Activated naive CD8-positive, alpha-beta T cell treated with anti-CD3 and anti-CD28 coated beads for 36 hours (primary cell): ENCODE measurements at regions not wholly inside any gene's neighbourhood (a gene's known extent, or its start where the extent isn't known, plus 50 kb on each side); places are given as distances from the start of the nearest gene placed in this dataset.
"Not testable (repeated sequence)": the region's sequence is repeated elsewhere in the genome, so short reads cannot be mapped to it uniquely, and the experiment has no call there.

ENCODE experiments used
- DNase-seq: peaks from one replicate; pipeline ENCODE4 v3.0.0; 2021
- H3K27ac Mint-ChIP-seq: one replicate; pipeline ENCODE4 v1.8.0; 2022; ENCODE audit warnings: mild to moderate bottlenecking, moderate library complexity, mixed read lengths
- H3K27me3 Mint-ChIP-seq: one replicate; pipeline ENCODE4 v1.8.0; 2022; ENCODE audit warnings: mild to moderate bottlenecking, mixed read lengths
- H3K36me3 Mint-ChIP-seq: one replicate; pipeline ENCODE4 v1.8.0; 2021; ENCODE audit warnings: mild to moderate bottlenecking, mixed read lengths
- H3K4me1 Mint-ChIP-seq: one replicate; pipeline ENCODE4 v1.8.0; 2021; ENCODE audit warnings: mixed read lengths
- H3K4me3 Mint-ChIP-seq: one replicate; pipeline ENCODE4 v1.8.0; 2022; ENCODE audit warnings: mild to moderate bottlenecking, moderate library complexity, mixed read lengths
- H3K9me3 Mint-ChIP-seq: one replicate; pipeline ENCODE4 v1.8.0; 2022; ENCODE audit warnings: mixed read lengths

DNA sequence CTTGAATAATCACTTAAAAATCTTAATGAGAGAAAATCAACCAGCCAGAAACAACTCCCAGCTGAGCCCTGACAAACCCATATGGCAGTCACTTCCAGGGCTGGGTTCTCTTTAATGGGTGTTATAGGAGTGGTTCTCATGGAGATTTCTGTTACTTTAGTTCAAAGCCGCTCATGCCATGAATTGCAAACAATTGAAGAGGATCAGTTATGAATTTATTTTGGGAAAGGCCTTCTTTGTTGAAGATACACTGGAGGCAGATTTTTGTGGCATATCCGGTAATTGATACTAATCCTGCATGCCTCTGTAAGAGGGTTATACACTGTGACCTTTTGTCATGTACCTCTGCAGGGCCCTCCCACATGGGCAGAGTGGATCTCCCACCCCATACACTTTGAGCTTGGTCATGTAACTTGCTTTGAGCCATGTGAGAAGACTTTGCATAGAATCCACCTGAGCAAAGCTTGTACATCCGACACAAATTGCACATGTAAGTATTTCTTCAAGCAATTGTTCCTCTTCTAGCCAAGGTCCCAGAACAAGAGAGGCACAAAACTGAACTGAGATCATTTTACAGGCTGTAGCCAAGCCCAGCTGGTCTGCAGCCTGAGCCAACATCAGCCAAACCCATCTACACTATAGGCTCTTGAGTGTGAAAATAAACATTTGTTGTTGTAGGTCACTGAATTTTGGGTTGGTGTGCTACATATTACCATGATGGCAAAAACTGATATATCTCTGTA lies 492.3 kb downstream of the PREX1 start:
- peaks cover 28% of the 10 kb centered on the region for H3K27me3 Mint-ChIP-seq
- no peaks in the 10 kb centered on the region for H3K4me1 Mint-ChIP-seq

DNA sequence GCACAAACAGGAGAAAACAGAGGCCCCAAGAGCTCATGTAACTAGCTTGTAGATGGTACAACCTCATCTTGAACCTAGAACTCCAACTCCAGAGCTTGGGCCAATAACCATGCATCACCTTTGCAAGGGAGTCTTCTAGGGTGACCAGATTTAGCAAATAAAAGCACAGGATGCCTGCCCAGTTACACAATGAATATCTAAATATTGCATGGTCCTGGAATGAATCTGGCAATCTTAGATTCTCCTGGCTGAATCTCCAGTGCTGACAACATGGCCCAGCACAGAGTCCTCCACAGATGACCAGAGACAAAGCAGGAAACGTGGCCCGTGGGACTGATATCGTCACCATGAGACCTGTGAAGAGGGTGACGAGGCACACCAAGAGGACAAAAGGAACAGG lies 494.1 kb downstream of the PREX1 start:
- Mint-ChIP-seq H3K9me3 (peaks cover 1% of the 10 kb centered on the region), H3K36me3 (no peaks in the 10 kb centered on the region), H3K27me3 (peaks cover 28% of the 10 kb centered on the region), H3K4me3 (no peak overlapping the region), H3K4me1 (no peaks in the 10 kb centered on the region), H3K27ac (no peak overlapping the region)
- no peak for DNase-seq

More for the DNA sequence above, 492.3 kb downstream of the PREX1 start:
- H3K27ac Mint-ChIP-seq, result no peak overlapping the region
- peaks cover 1% of the 10 kb centered on the region for H3K9me3 Mint-ChIP-seq
- H3K4me3 Mint-ChIP-seq, result no peak overlapping the region
- no peaks in the 10 kb centered on the region for H3K36me3 Mint-ChIP-seq
- no peak for DNase-seq

DNA sequence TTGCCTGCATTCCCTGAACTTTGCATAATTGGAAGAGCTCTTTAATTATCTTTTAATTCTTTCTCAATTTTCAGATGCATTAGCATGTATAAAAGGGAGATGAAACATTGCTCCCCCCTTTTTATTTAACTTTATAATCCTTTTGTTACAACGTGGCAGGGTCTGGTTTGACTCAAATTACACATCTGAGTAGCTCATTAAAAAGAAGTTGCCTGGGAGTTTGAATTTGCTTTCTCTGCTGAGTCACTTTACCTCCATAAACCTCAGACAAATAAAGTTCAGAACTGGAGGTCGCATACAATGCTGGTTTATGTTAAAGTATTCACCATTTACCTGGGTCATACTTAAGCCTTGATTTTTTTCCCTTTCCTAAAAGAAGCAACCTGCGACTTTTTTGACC lies 495.2 kb downstream of the PREX1 start:
- Mint-ChIP-seq H3K27ac (no peak overlapping the region), H3K36me3 (no peaks in the 10 kb centered on the region), H3K4me3 (no peak overlapping the region), H3K27me3 (peaks cover 27% of the 10 kb centered on the region), H3K9me3 (no peaks in the 10 kb centered on the region), H3K4me1 (no peaks in the 10 kb centered on the region)
- no peak for DNase-seq

DNA sequence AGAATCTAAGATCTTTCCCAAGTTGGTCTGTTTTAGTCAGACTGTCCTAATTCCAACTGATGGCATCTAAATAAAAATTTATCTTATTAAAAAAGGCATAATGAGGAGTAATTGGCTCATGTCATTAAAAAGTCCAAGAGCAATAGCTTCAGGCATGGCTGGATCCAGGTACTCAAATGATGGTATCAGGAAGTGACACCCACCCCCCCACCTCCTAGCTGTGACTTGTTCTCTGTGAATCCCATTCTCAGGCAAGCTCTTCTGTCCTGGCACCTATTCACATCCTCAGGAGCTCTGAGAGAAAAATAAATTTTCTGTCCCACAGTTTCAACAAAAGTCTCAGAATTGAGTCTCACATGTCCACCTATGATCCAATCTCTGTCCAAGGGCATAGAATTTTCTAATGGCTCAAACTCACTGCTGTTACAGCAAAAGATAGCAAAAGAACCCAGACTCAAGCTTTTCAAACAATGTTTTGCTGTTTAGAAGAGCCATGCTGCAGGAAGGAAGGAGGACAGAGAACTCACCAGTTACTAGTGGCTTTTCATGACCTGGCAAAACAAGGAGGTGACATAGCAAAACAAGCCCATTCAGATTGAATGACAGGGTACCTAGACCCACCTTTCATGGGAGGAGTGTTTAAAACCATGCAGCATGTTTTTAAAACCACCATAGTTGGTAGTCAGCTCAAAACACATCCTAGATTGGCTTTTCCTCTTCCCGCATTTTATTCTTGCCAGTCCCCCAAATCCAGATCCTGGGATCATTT lies 496.1 kb downstream of the PREX1 start:
- no peaks in the 10 kb centered on the region for H3K9me3 Mint-ChIP-seq
- H3K4me3 Mint-ChIP-seq, result no peak overlapping the region
- no peak for DNase-seq
- no peak overlapping the region for H3K27ac Mint-ChIP-seq
- H3K4me1 Mint-ChIP-seq, result no peaks in the 10 kb centered on the region
- no peaks in the 10 kb centered on the region for H3K36me3 Mint-ChIP-seq
- peaks cover 23% of the 10 kb centered on the region for H3K27me3 Mint-ChIP-seq

DNA sequence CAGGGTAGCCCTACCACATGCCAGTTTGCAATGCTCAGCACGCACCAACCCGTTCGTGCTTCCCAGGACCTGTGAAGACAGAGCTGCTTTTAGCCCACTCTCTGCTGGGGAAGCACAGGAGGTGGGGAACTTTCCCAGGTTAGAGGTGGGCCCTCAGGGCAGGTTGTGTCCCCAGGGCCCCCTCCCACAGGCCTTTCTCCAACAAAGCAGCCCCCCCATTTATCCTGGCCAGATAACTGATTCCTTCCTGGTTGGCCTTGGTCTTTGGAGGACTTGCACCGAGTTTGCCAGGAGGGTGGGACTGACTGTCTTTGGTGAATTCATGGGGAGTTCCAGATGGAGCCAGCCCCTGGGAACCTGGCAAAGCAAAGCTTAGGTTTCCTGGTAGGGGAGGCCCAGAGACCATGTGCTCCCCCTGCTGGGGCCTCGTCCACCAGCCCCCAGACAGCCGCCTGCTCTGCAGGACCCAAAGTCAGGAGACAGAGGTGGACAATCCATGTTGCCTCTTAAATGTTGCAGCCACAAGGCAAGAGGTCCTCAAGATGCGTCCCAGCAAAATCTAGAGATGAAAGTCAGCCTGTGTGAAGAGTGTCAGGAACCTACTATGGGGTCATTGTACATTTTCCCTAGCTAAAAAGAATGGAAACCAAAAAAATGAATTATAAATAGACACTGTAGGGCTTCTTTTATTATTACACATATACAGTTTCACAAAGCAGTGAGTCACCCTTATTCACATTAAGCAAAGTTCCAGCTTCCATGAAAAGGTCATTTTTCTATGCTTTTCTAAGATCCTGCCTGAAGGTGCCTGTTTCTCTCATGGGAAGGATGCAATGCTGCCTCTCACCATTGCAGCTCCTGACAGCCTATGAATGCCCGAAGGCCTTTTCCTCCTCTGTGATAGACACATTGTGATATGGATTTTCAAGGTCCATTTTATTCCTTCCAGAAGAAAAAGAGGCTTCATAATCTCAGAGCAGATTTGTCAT lies 497.8 kb downstream of the PREX1 start:
- Mint-ChIP-seq H3K4me3 (no peak overlapping the region), H3K9me3 (no peaks in the 10 kb centered on the region), H3K4me1 (no peaks in the 10 kb centered on the region), H3K27me3 (peaks cover 22% of the 10 kb centered on the region), H3K36me3 (no peaks in the 10 kb centered on the region), H3K27ac (no peak overlapping the region)
- DNase-seq, result no peak

DNA sequence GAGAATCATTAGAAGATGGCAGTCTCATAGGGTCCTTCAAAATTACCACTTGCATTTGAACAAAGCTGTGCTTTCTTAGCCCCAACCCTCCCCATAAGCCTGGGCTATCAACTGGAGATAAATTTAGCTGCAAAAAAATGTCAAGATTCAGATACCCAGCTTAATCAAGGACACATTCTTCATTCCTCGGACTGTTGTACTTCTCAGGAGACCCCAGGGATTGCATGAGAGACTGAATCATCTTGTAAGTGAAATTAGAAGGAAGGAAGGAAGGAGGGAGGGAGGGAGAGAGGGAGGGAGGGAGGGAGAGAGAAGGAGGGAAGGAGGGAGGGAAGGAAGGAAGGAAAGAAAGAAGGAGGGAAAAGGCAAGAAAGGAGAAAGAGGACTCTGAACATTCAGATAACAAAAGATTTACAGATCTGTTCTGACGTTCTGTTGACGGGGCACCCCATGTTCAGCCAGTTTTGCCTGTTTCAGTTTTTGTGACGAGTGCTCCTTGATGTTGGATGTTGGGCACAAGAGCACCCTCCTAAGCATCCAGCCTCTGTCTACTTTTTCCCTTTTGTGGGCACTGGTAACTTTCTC lies 498.7 kb downstream of the PREX1 start:
- no peak for DNase-seq
- H3K27ac Mint-ChIP-seq, result no peak overlapping the region
- no peaks in the 10 kb centered on the region for H3K36me3 Mint-ChIP-seq
- no peaks in the 10 kb centered on the region for H3K4me1 Mint-ChIP-seq
- no peak overlapping the region for H3K4me3 Mint-ChIP-seq
- H3K9me3 Mint-ChIP-seq, result no peaks in the 10 kb centered on the region
- H3K27me3 Mint-ChIP-seq, result peaks cover 17% of the 10 kb centered on the region

DNA sequence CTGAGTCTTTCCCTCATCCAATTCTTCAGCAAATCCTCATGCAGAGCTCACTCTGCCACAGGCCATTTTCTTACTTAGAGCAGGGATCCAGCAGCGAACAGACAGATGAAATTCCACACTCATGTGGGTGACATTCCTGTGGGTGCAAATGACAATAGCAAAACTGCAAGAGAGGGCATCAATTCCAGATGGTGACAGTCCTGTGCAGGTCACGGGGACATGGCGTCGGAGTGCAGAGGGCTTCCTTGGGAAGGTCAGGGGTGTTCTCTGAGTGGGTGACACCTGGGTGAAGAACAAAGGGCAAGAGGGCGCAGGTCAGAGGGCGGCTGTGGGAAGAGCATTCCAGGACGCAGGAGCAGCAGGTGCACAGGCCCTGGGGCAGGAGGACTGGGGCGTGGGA lies 500.0 kb downstream of the PREX1 start:
- DNase-seq, H3K4me1 Mint-ChIP-seq, H3K9me3 Mint-ChIP-seq, H3K36me3 Mint-ChIP-seq, H3K27ac Mint-ChIP-seq, H3K4me3 Mint-ChIP-seq: not testable (repeated sequence)
- peaks cover 13% of the 10 kb centered on the region for H3K27me3 Mint-ChIP-seq

DNA sequence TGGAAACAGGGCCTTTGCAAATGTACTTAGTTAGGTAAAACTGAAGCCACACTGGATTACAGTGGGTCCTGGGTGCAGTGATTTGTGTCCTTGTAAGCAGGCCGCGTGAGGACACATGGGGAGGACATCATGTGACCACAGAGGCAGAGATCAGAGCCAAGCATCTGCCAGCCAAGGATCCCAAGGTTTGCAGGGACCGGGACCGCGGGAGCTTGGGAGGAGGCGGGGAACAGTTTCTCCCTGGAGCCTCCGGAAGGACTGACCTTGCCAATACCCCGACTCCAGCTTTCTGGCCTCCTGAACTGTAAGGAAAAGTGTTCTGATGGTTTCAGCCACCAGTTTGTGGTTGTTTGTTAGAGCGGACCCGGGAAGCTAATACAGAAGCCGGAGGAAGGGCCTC lies 500.9 kb downstream of the PREX1 start:
- Mint-ChIP-seq H3K4me3 (no peak overlapping the region), H3K9me3 (no peaks in the 10 kb centered on the region), H3K27ac (no peak overlapping the region), H3K36me3 (no peaks in the 10 kb centered on the region), H3K4me1 (no peaks in the 10 kb centered on the region), H3K27me3 (peaks cover 13% of the 10 kb centered on the region)
- no peak for DNase-seq

DNA sequence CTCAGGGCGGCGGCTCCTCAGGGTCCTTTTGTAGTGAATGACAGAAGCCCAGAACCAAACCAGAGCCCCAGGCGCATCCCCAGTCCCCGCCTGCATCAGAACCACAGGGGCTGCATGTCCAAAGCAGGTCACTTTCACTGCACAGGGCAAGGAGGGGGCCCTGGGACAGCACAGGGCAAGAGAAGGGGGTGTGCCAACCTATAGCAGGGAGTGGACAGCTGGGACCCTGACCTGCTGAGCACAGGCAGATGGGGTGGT lies 501.4 kb downstream of the PREX1 start:
- H3K27me3 Mint-ChIP-seq, result peaks cover 10% of the 10 kb centered on the region
- no peak overlapping the region for H3K27ac Mint-ChIP-seq
- H3K4me1 Mint-ChIP-seq, result no peaks in the 10 kb centered on the region
- no peak for DNase-seq
- H3K36me3 Mint-ChIP-seq, result no peaks in the 10 kb centered on the region
- H3K4me3 Mint-ChIP-seq, result no peak overlapping the region
- H3K9me3 Mint-ChIP-seq, result no peaks in the 10 kb centered on the region

DNA sequence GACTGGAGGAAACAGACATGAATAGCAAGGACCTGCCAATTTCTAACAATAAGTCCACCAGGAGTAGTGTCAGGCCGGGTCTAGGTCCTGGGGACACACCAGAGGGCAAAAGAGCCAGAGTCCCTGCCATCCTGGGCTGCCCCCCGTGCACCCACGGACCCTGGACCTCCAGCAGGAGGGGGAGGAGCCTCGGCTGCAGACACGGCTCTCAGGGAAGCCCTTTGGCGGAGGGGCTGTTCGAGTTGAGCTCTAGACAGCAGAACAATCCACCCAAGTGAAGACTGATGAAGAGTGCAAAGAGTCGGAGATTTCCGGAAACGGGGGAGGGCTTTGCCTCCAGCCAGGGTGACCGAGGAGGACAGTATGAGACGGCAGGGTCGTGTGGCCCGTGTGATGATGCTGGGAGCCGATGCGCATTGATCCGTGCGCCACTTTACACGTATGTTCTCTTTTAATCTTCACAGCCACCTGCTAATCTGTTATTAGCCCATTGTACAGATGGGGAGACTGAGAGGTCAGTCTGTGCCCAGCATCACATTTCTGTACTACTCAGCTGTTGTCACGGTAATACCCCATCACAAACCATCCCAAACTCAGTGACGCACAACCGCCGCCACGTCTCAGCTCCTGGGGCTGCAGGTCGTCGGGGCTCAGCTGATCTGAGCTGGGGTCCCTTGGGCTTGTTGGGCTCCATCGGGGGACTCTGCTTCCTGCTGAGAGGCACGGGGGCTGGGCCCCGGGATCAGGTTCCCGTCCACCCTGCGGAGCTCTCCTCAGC lies 502.0 kb downstream of the PREX1 start:
- H3K4me1 Mint-ChIP-seq, result no peaks in the 10 kb centered on the region
- no peaks in the 10 kb centered on the region for H3K9me3 Mint-ChIP-seq
- H3K4me3 Mint-ChIP-seq, result no peak overlapping the region
- no peak overlapping the region for H3K27ac Mint-ChIP-seq
- no peak for DNase-seq
- peaks cover 12% of the 10 kb centered on the region for H3K27me3 Mint-ChIP-seq
- no peaks in the 10 kb centered on the region for H3K36me3 Mint-ChIP-seq

DNA sequence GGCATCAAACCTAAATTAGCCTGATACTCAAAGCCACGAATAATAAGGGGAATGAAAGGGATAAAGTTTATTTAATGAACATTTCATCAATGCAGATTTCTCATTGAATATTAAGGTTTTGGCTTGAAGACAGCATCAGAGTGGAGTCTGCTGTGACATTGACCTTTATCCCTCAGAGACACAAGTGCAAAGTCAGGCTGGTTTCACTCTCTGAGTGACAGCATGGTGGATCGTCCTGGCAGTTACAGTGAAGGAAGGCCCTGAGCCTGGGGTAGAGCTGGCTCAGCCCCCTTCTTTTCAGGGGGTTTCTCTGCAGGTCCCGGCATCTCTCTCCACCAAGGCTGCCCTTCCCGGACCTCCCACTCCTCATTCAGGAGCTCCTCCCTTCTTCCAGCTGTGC lies 503.1 kb downstream of the PREX1 start:
- Mint-ChIP-seq H3K27ac (no peak overlapping the region), H3K4me3 (no peak overlapping the region), H3K9me3 (no peaks in the 10 kb centered on the region), H3K36me3 (no peaks in the 10 kb centered on the region), H3K27me3 (peaks cover 13% of the 10 kb centered on the region), H3K4me1 (no peaks in the 10 kb centered on the region)
- DNase-seq, result no peak

DNA sequence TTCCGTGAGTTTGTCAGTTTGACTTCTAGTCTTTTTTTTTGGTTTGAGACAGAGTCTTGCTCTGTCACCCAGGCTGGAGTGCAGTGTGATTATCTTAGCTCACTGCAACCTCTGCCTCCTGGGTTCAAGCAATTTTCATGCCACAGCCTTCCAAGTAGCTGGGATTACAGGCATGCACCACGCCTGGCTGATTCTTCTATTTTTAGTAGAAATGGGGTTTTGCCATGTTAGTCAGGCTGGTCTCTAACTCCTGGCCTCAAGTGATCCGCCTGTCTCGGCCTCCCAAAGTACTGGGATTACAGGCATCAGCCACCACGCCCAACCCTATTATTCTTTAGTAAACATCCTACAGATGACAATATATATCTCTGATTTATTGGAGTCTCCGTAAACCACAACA lies 506.5 kb downstream of the PREX1 start:
- Mint-ChIP-seq H3K9me3 (no peaks in the 10 kb centered on the region), H3K36me3 (no peaks in the 10 kb centered on the region), H3K4me1 (no peaks in the 10 kb centered on the region), H3K27me3 (peaks cover 24% of the 10 kb centered on the region), H3K27ac (no peak overlapping the region), H3K4me3 (no peak overlapping the region)
- DNase-seq, result no peak

DNA sequence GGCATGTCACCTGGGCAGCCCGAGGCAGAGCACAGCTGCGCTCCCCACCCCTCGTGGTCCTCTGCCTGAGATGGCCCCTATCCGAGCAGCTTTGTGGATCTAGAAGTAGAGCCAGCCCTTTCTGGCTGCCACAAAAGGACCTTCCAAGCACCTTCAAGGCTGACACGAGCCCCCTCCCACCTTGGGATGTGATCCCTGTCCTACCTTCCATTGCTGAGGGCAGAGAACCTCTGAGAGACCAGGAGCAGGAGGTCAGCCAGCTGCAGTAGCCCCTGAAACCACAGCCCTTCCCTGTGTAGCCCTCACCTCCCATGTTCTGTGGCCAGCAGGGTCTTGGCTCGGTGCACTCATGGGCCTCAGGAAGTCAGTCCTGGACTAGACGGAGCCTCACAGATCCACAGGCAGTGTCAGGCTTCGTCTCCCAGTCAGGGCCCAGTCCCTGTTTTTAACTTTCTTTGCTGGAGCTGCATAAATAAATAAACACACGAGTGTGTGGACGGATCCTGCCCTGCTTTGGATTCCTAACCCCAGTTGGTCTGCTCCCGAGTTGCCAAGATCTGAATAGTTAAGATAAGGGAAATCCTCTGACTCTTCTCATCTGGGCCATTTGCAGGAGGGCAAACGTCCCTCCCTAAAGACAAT lies 507.7 kb downstream of the PREX1 start:
- Mint-ChIP-seq H3K27ac (no peak overlapping the region), H3K4me1 (no peaks in the 10 kb centered on the region), H3K9me3 (no peaks in the 10 kb centered on the region), H3K4me3 (no peak overlapping the region), H3K27me3 (peaks cover 17% of the 10 kb centered on the region), H3K36me3 (no peaks in the 10 kb centered on the region)
- DNase-seq, result no peak

DNA sequence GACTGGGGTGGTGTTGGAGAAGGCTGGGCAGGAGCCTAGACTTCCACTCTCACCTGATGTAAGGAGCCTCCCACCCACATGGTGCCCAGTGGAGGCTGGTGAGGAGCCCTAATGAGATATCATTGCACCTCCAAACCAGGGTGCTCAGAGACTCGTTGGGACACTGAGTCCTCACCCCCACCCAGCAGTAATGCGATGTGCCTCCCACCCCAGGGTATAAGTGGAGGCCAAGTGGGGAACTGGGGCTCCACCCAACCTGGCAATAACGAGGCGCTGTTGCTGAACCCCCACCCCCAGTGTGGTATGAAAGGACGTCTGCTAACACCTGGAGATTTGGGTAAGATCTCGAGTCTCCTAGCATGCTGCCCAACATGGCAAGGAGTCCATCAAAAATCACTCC lies 510.2 kb downstream of the PREX1 start:
- Mint-ChIP-seq H3K27me3 (peaks cover 17% of the 10 kb centered on the region), H3K27ac (no peak overlapping the region), H3K4me3 (no peak overlapping the region), H3K4me1 (no peaks in the 10 kb centered on the region), H3K9me3 (no peaks in the 10 kb centered on the region), H3K36me3 (no peaks in the 10 kb centered on the region)
- no peak for DNase-seq
